HFF-Myc (cell line): ENCODE measurements at regions not wholly inside any gene's neighbourhood (a gene's known extent, or its start where the extent isn't known, plus 50 kb on each side); places are given as distances from the start of the nearest gene placed in this dataset.

Experiments used
- DNase-seq: peaks from one replicate; pipeline ENCODE4 v3.0.0-alpha.2; 2011; ENCODE audit warnings: low read depth; ENCODE audit errors: extremely low read depth
- H3K4me3 ChIP-seq: replicated peaks from 2 replicates; pipeline ENCODE4 v1.5.1; 2011; ENCODE audit warnings: low read depth, mild to moderate bottlenecking, control low read depth, low read length
- TF ChIP-seq, protein P1 (sequence below): IDR thresholded peaks from 2 replicates; pipeline ENCODE4 v1.5.1; 2012; ENCODE audit warnings: mild to moderate bottlenecking, low read depth, low read length, control low read depth; ENCODE audit errors: missing control alignments

DNA sequence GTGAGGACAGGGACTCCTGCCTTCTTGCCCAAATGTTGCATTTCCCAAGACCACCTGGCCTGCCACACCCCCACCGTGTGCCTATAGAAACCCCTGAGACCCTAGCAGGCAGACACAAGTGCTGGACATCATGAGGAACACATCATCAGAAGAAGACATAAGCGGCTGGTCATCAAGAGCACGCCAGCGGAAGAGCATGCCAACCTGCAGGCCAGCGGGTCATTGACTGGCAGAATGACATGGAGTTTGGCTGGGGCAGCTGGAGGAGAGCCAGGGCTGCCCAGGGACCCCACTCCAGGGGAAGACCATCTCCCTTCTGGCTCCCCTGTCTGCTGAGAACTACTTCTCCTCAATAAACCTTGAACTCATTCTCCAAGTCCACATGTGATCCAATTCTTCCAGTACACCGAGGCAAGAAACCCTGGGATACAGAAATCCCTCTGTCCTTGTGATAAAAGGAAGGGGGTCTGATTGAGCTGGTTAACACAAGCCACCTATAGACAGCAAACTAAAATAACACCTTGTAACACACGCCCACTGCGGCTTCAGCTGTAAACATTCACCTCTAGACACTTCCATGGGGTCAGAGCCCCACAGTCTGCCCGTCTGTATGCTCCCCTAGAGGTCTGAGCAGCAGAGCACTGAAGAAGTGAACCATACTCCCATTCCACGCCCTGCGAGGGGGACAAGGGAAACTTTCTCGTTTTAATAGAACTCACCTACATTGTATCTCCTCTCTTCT is 164.8 kb upstream of the EMCN start:
- H3K4me3 ChIP-seq = no peak overlapping the region
- no peak for DNase-seq
- TF ChIP-seq, protein P1, sequence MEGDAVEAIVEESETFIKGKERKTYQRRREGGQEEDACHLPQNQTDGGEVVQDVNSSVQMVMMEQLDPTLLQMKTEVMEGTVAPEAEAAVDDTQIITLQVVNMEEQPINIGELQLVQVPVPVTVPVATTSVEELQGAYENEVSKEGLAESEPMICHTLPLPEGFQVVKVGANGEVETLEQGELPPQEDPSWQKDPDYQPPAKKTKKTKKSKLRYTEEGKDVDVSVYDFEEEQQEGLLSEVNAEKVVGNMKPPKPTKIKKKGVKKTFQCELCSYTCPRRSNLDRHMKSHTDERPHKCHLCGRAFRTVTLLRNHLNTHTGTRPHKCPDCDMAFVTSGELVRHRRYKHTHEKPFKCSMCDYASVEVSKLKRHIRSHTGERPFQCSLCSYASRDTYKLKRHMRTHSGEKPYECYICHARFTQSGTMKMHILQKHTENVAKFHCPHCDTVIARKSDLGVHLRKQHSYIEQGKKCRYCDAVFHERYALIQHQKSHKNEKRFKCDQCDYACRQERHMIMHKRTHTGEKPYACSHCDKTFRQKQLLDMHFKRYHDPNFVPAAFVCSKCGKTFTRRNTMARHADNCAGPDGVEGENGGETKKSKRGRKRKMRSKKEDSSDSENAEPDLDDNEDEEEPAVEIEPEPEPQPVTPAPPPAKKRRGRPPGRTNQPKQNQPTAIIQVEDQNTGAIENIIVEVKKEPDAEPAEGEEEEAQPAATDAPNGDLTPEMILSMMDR = no peak

DNA sequence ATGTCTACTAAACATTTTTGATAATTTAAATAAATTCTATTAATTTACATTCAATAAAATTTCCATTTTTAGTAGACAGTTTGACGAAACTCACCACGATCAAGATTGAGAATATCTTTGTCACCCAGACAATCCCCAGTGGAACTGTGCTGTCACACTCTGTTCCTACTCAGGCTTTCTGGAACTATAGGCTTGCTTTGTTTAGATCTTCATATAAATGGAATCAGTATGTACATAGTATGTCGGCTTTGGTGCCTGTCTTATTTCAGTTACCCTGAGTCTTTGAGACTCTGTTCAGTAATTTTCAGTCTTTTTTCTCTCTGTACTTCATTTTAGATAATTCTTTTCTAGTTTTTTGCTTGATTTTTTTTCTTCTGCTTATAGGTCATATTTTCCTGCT is 163.5 kb upstream of the EMCN start:
- DNase-seq = no peak
- H3K4me3 ChIP-seq = no peak overlapping the region
- TF ChIP-seq, protein P1 = no peak

DNA sequence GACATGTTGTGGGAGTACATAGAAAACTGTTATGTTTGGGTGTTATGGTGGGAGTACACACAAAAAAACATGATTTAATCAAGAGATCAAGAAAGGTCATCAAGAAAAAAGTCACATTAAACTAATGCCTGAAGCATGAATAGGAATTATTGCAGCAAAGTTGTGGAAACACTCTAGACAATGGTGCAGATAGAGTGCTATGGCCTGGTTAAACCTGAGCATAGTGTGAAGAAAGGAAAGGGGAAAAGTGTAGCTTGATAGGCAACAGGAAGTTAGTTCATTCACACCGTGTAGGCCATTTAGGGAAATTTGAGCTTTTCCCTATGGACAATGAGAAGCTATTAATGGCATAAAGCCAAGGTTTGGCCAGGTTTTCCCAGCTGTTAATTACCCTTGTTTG is 162.1 kb upstream of the EMCN start:
- DNase-seq = no peak
- no peak overlapping the region for H3K4me3 ChIP-seq
- TF ChIP-seq, protein P1 = no peak

DNA sequence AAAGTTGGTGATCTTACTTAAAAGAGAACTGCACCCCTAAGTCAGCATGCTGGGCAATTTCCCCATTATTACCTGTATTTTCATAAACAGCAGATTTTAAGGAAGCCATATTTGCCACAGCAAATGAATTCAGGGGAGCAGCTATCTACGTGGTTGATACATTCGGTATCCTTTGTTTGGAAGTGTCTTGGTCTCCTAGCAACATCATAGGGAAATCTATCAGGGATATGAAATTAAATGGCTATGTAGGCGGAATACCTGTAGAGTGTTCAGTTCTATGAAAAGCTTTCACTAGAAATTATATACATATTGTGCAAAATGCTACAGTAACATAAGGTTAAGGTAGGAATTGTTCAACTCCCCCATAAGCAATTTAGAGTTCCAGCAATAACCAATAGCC is 157.2 kb upstream of the EMCN start:
- DNase-seq = no peak
- TF ChIP-seq, protein P1 = no peak

DNA sequence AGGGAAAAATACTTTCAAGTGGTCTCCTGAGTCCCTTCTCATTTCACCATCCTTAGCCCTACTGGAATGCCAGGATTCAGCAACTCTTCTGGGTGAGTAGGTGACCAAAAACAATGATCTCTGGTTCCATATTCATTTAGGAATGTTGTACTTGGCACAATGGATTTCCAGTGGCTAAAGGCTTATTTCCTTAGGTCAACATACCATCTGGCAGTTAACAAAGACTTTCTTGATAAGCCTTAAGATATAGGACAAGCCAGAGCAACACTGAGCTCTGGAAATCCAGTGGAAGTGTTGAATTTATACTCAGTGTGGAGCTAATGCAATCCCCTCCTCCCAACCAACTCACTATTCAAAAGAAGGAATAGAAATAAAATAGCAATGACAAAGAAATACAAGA is 139.4 kb upstream of the EMCN start:
- no peak for DNase-seq
- TF ChIP-seq, protein P1 = no peak
- no peak overlapping the region for H3K4me3 ChIP-seq

More for the DNA sequence above, 157.2 kb upstream of the EMCN start:
- no peak overlapping the region for H3K4me3 ChIP-seq

DNA sequence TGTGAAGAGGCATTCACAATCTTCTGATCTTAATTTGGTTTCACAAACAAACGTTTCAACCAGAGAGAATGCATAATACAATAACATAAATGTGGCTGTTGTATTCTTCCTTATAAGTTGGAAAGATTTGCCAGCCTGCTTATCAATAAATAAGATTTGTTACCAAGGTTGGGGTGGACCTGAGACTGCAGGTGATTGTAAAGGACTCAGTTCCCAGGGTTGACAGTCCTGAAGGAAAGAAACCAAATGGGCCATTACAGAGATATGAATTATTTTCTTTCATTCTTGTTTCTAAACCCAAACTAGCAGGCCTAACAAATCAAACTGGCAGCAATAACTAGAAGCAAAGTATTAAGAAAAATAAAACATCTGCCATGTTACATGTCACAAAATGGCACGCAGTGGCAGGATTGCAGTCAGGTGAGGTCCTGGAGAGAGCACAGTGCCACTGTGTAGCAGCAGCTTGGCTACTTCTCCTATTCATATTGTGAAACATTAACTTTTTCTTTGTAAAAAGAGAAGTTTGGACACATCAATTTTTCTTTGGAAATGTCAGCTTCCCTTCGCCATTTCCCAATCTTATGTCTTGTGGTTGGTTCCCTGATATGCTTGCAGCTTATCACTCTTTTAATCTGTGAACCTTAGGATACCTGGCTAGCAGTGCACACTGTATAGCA is 133.8 kb upstream of the EMCN start:
- H3K4me3 ChIP-seq = no peak overlapping the region
- TF ChIP-seq, protein P1 = no peak
- no peak for DNase-seq
